Right lobe of liver (tissue), 6 donors: ENCODE measurements at regions not wholly inside any gene's neighbourhood (a gene's known extent, or its start where the extent isn't known, plus 50 kb on each side); places are given as distances from the start of the nearest gene placed in this dataset.

Experiments used
- ATAC-seq, 4 donors: fragments of 200-7000 bp; cut with Tn5 transposase; one replicate each; pipeline ENCODE4 v1.9.1; 2020; ENCODE audit warnings: mild to moderate bottlenecking in 4 of 4, moderate library complexity in 4 of 4
- DNase-seq, 3 donors: peaks; one replicate each; pipeline ENCODE4 v3.0.0-alpha.2; 2020
- H3K27ac ChIP-seq, 3 donors: fragments of 200-600 bp; one replicate each; pipeline ENCODE4 v1.8.0; 2022
- H3K27me3 ChIP-seq, 2 donors: fragments of 200-600 bp; one replicate each; pipeline ENCODE4 v1.8.0; 2022
- H3K36me3 ChIP-seq, 4 donors: fragments of 200-600 bp; sonication (generic) in 1 of 4; one replicate each; pipeline versions ENCODE4 v1.5.1 to v1.8.0; 2017 to 2022; ENCODE audit warnings: control low read depth in 1 of 4
- H3K4me1 ChIP-seq, 4 donors: fragments of 200-600 bp; sonication (generic) in 1 of 4; one replicate each; pipeline versions ENCODE4 v1.5.1 to v1.8.0; 2017 to 2022; ENCODE audit warnings: control low read depth in 1 of 4
- H3K4me3 ChIP-seq, 3 donors: fragments of 200-600 bp; one replicate each; pipeline ENCODE4 v1.8.0; 2022
- H3K9me3 ChIP-seq, 4 donors: fragments of 200-600 bp; sonication (generic) in 1 of 4; one replicate each; pipeline versions ENCODE4 v1.5.1 to v1.8.0; 2017 to 2022; ENCODE audit warnings: control low read depth in 1 of 4
- POLR2A ChIP-seq: fragments of 450-650 bp; IDR thresholded peaks from one replicate; pipeline ENCODE4 v1.6.1; 2017; ENCODE audit warnings: antibody characterized with exemption, mild to moderate bottlenecking
- WGBS: methylation state at CpG from one replicate; pipeline ENCODE4 v1.1.6; 2018; ENCODE audit warnings: low coverage, low lambda C conversion rate; ENCODE audit not compliant: insufficient coverage; ENCODE audit errors: missing lambda C conversion rate; 5-methylcytosine and 5-hydroxymethylcytosine counted together
- intact Hi-C, 2 donors: fragments of 100-400 bp; cut with DNase I; formaldehyde crosslinking; loops; one replicate each; pipeline versions ENCODE4 v1.11.2 to v1.14.1; 2022
- TF ChIP-seq, protein P1 (sequence below), 4 donors: fragments of 200-600 bp in 3 of 4; fragments of 450-650 bp in 1 of 4; IDR thresholded peaks; one replicate each; pipeline versions ENCODE4 v1.5.1 to v1.8.0; 2016 to 2022; ENCODE audit warnings: antibody characterized with exemption in 4 of 4, mild to moderate bottlenecking in 2 of 4
- donor health status: DM: no; HTN: yes; CAD: no.
- donor health status: DM: no; HTN: no; CAD: no.
- donor health status: DM: no; HTN: no; CAD: no.
- donor health status: DM: no; HTN: yes; CAD: no.
- donor health status: DM: no; HTN: yes; CAD: no.

DNA sequence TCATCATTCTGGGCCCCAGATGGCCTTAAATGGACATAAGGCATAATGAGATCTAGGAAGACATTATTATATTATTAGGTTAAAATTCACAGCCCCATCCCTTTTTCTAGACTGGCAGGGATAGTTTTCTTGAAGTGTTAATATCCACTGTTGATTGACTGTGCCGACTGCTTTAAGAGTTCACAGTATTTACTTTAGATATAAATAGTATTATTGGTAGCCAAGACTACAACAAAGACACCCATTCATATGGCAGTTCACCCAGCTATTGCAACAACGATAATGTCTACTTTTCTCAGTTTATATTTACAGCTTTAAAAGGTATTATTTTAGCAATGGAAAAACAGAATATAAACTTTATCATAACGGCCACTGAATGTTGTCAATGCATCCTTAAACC, 922.2 kb upstream of the POU3F4 start:
- TF ChIP-seq, protein P1, sequence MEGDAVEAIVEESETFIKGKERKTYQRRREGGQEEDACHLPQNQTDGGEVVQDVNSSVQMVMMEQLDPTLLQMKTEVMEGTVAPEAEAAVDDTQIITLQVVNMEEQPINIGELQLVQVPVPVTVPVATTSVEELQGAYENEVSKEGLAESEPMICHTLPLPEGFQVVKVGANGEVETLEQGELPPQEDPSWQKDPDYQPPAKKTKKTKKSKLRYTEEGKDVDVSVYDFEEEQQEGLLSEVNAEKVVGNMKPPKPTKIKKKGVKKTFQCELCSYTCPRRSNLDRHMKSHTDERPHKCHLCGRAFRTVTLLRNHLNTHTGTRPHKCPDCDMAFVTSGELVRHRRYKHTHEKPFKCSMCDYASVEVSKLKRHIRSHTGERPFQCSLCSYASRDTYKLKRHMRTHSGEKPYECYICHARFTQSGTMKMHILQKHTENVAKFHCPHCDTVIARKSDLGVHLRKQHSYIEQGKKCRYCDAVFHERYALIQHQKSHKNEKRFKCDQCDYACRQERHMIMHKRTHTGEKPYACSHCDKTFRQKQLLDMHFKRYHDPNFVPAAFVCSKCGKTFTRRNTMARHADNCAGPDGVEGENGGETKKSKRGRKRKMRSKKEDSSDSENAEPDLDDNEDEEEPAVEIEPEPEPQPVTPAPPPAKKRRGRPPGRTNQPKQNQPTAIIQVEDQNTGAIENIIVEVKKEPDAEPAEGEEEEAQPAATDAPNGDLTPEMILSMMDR (IDR thresholded peaks at IDR 0.05), result no peak
- TF ChIP-seq POLR2A, result no peak
- Histone ChIP-seq H3K4me3 (no peak overlapping the region), H3K4me1 (no peaks in the 10 kb centered on the region), H3K9me3 (no peaks in the 10 kb centered on the region), H3K27me3 (peaks cover 0 to 4% of the 10 kb centered on the region in 2 donors), H3K36me3 (no peaks in the 10 kb centered on the region), H3K27ac (no peak overlapping the region)
- ATAC-seq (no peak), DNase-seq (no peak)
- 39% methylated on average over 3 of the region's 3 CpGs for WGBS
- intact Hi-C loops, result no loop called here

DNA sequence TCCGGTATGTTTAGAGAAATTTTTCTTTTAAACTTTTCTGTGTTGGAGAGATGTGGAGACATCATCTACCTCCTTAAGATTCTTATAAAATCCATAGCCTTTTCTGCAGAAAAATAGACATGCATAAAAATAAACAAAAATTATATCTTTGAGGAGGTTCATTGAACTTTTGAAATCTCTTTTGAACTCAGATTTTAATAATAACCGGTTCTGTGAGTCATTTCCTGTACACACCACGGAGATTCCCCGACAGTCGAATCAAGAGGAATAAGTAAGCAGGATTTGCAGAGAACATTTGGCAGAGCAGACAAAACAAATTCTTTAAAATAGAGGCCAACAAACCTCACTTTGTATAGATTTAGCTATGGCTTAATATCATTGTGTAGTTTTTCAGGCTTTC, 918.7 kb upstream of the POU3F4 start:
- intact Hi-C loops, result no loop called here
- 57% methylated on average over 5 of the region's 5 CpGs for WGBS
- H3K4me3 ChIP-seq, result no peak overlapping the region
- H3K27me3 ChIP-seq, result peaks cover 0 to 4% of the 10 kb centered on the region in 2 donors
- no peak overlapping the region for H3K27ac ChIP-seq
- TF ChIP-seq POLR2A, result no peak
- TF ChIP-seq, protein P1 (IDR thresholded peaks at IDR 0.05), result no peak
- H3K9me3 ChIP-seq, result no peaks in the 10 kb centered on the region
- no peak for ATAC-seq
- no peaks in the 10 kb centered on the region for H3K36me3 ChIP-seq
- H3K4me1 ChIP-seq, result no peaks in the 10 kb centered on the region
- DNase-seq, result no peak

DNA sequence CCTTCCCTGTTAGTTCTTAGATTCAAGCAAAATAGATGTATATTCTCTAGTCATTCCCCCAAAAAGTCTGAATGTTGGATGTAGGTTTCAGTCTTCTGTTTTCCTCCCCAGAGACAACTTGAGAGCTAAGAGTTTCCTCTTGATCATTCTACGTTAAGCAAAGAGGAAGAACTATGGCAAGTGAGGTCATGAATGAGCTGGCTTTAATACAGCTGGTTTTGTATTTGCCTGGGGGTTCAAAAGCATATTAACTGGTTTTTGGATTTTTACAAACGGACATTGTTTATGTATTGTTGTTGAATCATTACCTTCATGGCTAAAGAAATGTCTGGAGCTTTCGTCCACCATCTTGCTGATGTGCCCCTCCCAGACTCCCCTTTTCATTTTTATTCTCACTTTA, 916.7 kb upstream of the POU3F4 start:
- no peak overlapping the region for H3K27ac ChIP-seq
- DNase-seq (no peak), ATAC-seq (no peak)
- H3K4me3 ChIP-seq, result no peak overlapping the region
- no peaks in the 10 kb centered on the region for H3K36me3 ChIP-seq
- WGBS, result 28% methylated on average over 3 of the region's 3 CpGs
- TF ChIP-seq, protein P1 (IDR thresholded peaks at IDR 0.05), result no peak
- TF ChIP-seq POLR2A, result no peak
- intact Hi-C loops, result no loop called here
- H3K27me3 ChIP-seq, result peaks cover 0 to 4% of the 10 kb centered on the region in 2 donors
- no peaks in the 10 kb centered on the region for H3K9me3 ChIP-seq
- no peaks in the 10 kb centered on the region for H3K4me1 ChIP-seq

DNA sequence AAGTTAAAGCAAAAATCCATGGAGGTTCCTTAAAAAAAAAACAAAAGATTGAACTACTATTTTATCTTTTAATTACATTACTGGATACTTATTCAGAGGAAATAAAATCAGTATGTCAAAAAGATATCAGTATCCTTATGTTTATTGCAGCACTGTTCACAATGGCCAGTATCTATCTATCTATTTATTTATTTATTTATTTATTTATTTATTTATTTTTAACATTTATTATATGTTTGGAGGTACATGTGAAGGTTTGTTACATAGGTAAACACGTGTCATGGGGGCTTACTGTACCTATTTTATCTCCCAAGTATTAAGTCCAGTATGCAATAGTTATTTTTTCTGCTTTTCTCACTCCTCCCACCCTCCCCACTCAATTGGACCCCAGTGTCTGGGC, 881.1 kb upstream of the POU3F4 start:
- no peak overlapping the region for H3K4me3 ChIP-seq
- no peaks in the 10 kb centered on the region for H3K27me3 ChIP-seq
- no peak overlapping the region for H3K27ac ChIP-seq
- DNase-seq (no peak), ATAC-seq (no peak)
- H3K9me3 ChIP-seq, result no peaks in the 10 kb centered on the region
- TF ChIP-seq POLR2A, result no peak
- TF ChIP-seq, protein P1 (IDR thresholded peaks at IDR 0.05), result no peak
- H3K36me3 ChIP-seq, result no peaks in the 10 kb centered on the region
- WGBS, result 4% methylated on average over 1 of the region's 1 CpG
- H3K4me1 ChIP-seq, result no peaks in the 10 kb centered on the region
- intact Hi-C loops, result no loop called here

DNA sequence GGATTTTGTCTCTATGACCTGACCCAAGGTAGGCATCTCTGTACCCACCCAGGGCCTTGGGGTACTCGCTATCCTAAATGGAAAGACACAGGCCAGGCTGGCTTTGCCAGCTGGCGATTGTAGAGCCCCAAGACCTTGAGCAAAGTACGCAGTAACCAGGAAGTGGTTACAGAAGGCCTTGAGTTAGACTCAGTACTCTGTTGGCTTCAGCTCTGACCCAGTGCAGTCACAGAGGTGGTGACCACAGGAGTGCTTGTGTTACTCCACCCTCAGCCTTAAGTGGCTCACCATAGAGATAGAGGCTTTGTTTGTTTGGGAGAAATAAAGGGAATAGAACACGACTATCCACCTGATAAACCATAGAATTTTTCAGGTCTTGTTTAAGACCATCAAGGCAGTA, 880.5 kb upstream of the POU3F4 start:
- H3K4me1 ChIP-seq, result no peaks in the 10 kb centered on the region
- H3K27ac ChIP-seq, result no peak overlapping the region
- no peaks in the 10 kb centered on the region for H3K9me3 ChIP-seq
- intact Hi-C loops, result no loop called here
- ATAC-seq (no peak), DNase-seq (no peak)
- TF ChIP-seq, protein P1 (IDR thresholded peaks at IDR 0.05), result no peak
- no peaks in the 10 kb centered on the region for H3K36me3 ChIP-seq
- WGBS, result 22% methylated on average over 1 of the region's 4 CpGs
- no peak overlapping the region for H3K4me3 ChIP-seq
- H3K27me3 ChIP-seq, result no peaks in the 10 kb centered on the region
